Parathyroid adenoma (tissue), 2 donors: ENCODE measurements at regions not wholly inside any gene's neighbourhood (a gene's known extent, or its start where the extent isn't known, plus 50 kb on each side); places are given as distances from the start of the nearest gene placed in this dataset.

Experiments used
- H2AFZ ChIP-seq: fragments of 300-600 bp; sonication (generic); one replicate; pipeline ENCODE4 v1.7.0; 2017; ENCODE audit warnings: antibody characterized with exemption, mild to moderate bottlenecking
- H3K27ac ChIP-seq: fragments of 300-600 bp; sonication (generic); one replicate; pipeline ENCODE4 v1.7.0; 2017
- H3K27me3 ChIP-seq: fragments of 300-600 bp; sonication (generic); one replicate; pipeline ENCODE4 v1.7.0; 2017; ENCODE audit warnings: low read length; ENCODE audit not compliant: control insufficient read depth, insufficient read depth
- H3K36me3 ChIP-seq: fragments of 300-600 bp; sonication (generic); one replicate; pipeline ENCODE4 v1.7.0; 2017; ENCODE audit warnings: low read length; ENCODE audit not compliant: control insufficient read depth, insufficient read depth
- H3K4me1 ChIP-seq: fragments of 300-600 bp; sonication (generic); one replicate; pipeline ENCODE4 v1.7.0; 2017; ENCODE audit warnings: control low read depth
- H3K4me2 ChIP-seq: fragments of 300-600 bp; sonication (generic); one replicate; pipeline ENCODE4 v1.7.0; 2017; ENCODE audit warnings: low read length
- H3K4me3 ChIP-seq: fragments of 300-600 bp; sonication (generic); one replicate; pipeline ENCODE4 v1.7.0; 2017; ENCODE audit warnings: low read depth, low read length
- H3K79me2 ChIP-seq: fragments of 300-600 bp; sonication (generic); one replicate; pipeline ENCODE4 v1.7.0; 2017; ENCODE audit warnings: control low read depth
- H3K9ac ChIP-seq: fragments of 300-600 bp; sonication (generic); one replicate; pipeline ENCODE4 v1.7.0; 2017; ENCODE audit warnings: mild to moderate bottlenecking
- H3K9me3 ChIP-seq: fragments of 300-600 bp; sonication (generic); one replicate; pipeline ENCODE4 v1.7.0; 2017; ENCODE audit warnings: low read length; ENCODE audit not compliant: control insufficient read depth
- CTCF ChIP-seq: fragments of 300-600 bp; sonication (generic); IDR thresholded peaks from one replicate; pipeline ENCODE4 v1.7.0; 2017; ENCODE audit warnings: antibody characterized with exemption, mild to moderate bottlenecking
- donor health status: primary hyperparathyroidism.

- no peaks in the 10 kb centered on the region for H3K27me3 ChIP-seq
- no peaks in the 10 kb centered on the region for H3K79me2 ChIP-seq
- H3K4me2 ChIP-seq = no peak overlapping the region
- no peak overlapping the region for H3K9ac ChIP-seq
- no peaks in the 10 kb centered on the region for H3K9me3 ChIP-seq
- H3K4me1 ChIP-seq = no peaks in the 10 kb centered on the region
- no peak for TF ChIP-seq CTCF
- H3K4me3 ChIP-seq = no peak overlapping the region
- no peaks in the 10 kb centered on the region for H3K36me3 ChIP-seq
- H2AFZ ChIP-seq = no peak overlapping the region
- H3K27ac ChIP-seq = no peak overlapping the region
Observed at GRCh38 chr14:48417715-48418500, 742.5 kb upstream of the MDGA2 start.

- Histone ChIP-seq H3K36me3 (no peaks in the 10 kb centered on the region), H3K4me3 (no peak overlapping the region), H3K9ac (no peak overlapping the region), H3K4me2 (no peak overlapping the region), H3K27ac (no peak overlapping the region), H3K27me3 (no peaks in the 10 kb centered on the region), H3K9me3 (no peaks in the 10 kb centered on the region), H3K79me2 (no peaks in the 10 kb centered on the region), H3K4me1 (no peaks in the 10 kb centered on the region), H2AFZ (no peak overlapping the region)
- TF ChIP-seq CTCF = no peak
Observed at GRCh38 chr14:48401321-48401720, 725.9 kb upstream of the MDGA2 start.

- Histone ChIP-seq H3K9ac (no peak overlapping the region), H3K4me1 (no peaks in the 10 kb centered on the region), H3K4me3 (no peak overlapping the region)
Observed at GRCh38 chr14:48398675-48399282, 723.4 kb upstream of the MDGA2 start.

GRCh38 chr14:48391661-48392060 is 716.3 kb upstream of the MDGA2 start:
- no peaks in the 10 kb centered on the region for H3K79me2 ChIP-seq
- TF ChIP-seq CTCF = no peak
- no peaks in the 10 kb centered on the region for H3K4me1 ChIP-seq
- no peak overlapping the region for H2AFZ ChIP-seq
- no peaks in the 10 kb centered on the region for H3K27me3 ChIP-seq
- no peak overlapping the region for H3K4me3 ChIP-seq
- no peaks in the 10 kb centered on the region for H3K36me3 ChIP-seq
- H3K27ac ChIP-seq = no peak overlapping the region
- no peak overlapping the region for H3K9ac ChIP-seq
- no peaks in the 10 kb centered on the region for H3K9me3 ChIP-seq
- no peak overlapping the region for H3K4me2 ChIP-seq

More at GRCh38 chr14:48398675-48399282, 723.4 kb upstream of the MDGA2 start:
- TF ChIP-seq CTCF = peak; percentile 45
- H3K4me2 ChIP-seq = no peak overlapping the region
- H2AFZ ChIP-seq = no peak overlapping the region
- H3K79me2 ChIP-seq = no peaks in the 10 kb centered on the region
- no peaks in the 10 kb centered on the region for H3K36me3 ChIP-seq
- no peaks in the 10 kb centered on the region for H3K27me3 ChIP-seq
- H3K9me3 ChIP-seq = no peaks in the 10 kb centered on the region
- H3K27ac ChIP-seq = no peak overlapping the region
